IMR-90 (cell line): ENCODE measurements at regions not wholly inside any gene's neighbourhood (a gene's known extent, or its start where the extent isn't known, plus 50 kb on each side); places are given as distances from the start of the nearest gene placed in this dataset.

Experiments
- ATAC-seq: fragments of 200-7000 bp; cut with Tn5 transposase; 2 replicates; pipeline ENCODE4 v1.9.1; 2020; ENCODE audit warnings: low read depth, mild to moderate bottlenecking, moderate library complexity
- BruUV-seq: library from RNA; stranded (reverse); fragments of 400-500 nt; replicated peaks from 2 replicates; lab custom pipeline; 2021; lab: Mats Ljungman, UMichigan
- CTCF ChIA-PET: fragments of 300-600 bp; formaldehyde crosslinking; extraction: SDS; loops from one replicate; lab custom pipeline; 2021; ENCODE audit warnings: antibody characterized with exemption; lab: Yijun Ruan, JAX
- POLR2A ChIA-PET: fragments of 300-600 bp; sonication (Branson Sonifier 250); formaldehyde crosslinking; loops from one replicate; lab custom pipeline; 2022; ENCODE audit warnings: antibody characterized with exemption; ENCODE audit not compliant: unreplicated experiment; lab: Charles Lee
- DNase-seq: peaks from one replicate; pipeline ENCODE4 v3.0.0; 2013
- H2AFZ ChIP-seq: replicated peaks from 2 replicates; pipeline ENCODE3; 2013; ENCODE audit warnings: low read length, mild to moderate bottlenecking; ENCODE audit not compliant: poor library complexity
- H2AK5ac ChIP-seq: 2 replicates; pipeline ENCODE4 v1.6.1; 2013; ENCODE audit warnings: low read depth, low read length, inconsistent platforms
- H2AK9ac ChIP-seq: replicated peaks from 2 replicates; pipeline ENCODE3; 2013; ENCODE audit warnings: mild to moderate bottlenecking, low read depth, low read length, moderate library complexity; ENCODE audit not compliant: poor library complexity
- H2BK120ac ChIP-seq: 2 replicates; pipeline ENCODE4 v1.6.1; 2013; ENCODE audit warnings: low read depth, low read length, inconsistent platforms
- H2BK15ac ChIP-seq: 3 replicates; pipeline ENCODE4 v1.6.1; 2013; ENCODE audit warnings: low read depth, low read length, inconsistent platforms
- H2BK20ac ChIP-seq: 2 replicates; pipeline ENCODE4 v1.6.1; 2013; ENCODE audit warnings: low read depth, mild to moderate bottlenecking, inconsistent platforms, low read length, moderate library complexity
- H2BK5ac ChIP-seq: 2 replicates; pipeline ENCODE4 v1.6.1; 2013; ENCODE audit warnings: mild to moderate bottlenecking, low read depth, low read length, inconsistent platforms; ENCODE audit not compliant: poor library complexity, severe bottlenecking
- H3K14ac ChIP-seq: replicated peaks from 2 replicates; pipeline ENCODE4 v1.6.1; 2013; ENCODE audit warnings: low read depth, low read length, inconsistent platforms
- H3K18ac ChIP-seq: 2 replicates; pipeline ENCODE4 v1.6.1; 2013; ENCODE audit warnings: low read depth, low read length, control low read depth
- H3K23ac ChIP-seq: 2 replicates; pipeline ENCODE4 v1.6.1; 2013; ENCODE audit warnings: low read depth, low read length, inconsistent platforms
- H3K27ac ChIP-seq: 2 replicates; pipeline ENCODE4 v1.5.1; 2013; ENCODE audit warnings: mild to moderate bottlenecking, control low read depth, low read length; ENCODE audit not compliant: insufficient read depth
- H3K27me3 ChIP-seq: 2 replicates; pipeline ENCODE4 v1.6.1; 2013; ENCODE audit warnings: low read length; ENCODE audit not compliant: control insufficient read depth, insufficient read depth
- H3K36me3 ChIP-seq: 2 replicates; pipeline ENCODE4 v1.6.1; 2013; ENCODE audit warnings: low read length, mixed read lengths; ENCODE audit not compliant: control insufficient read depth, insufficient read depth
- H3K4ac ChIP-seq: 2 replicates; pipeline ENCODE4 v1.6.1; 2013; ENCODE audit warnings: low read depth, low read length, inconsistent platforms
- H3K4me1 ChIP-seq: 2 replicates; pipeline ENCODE4 v1.6.1; 2013; ENCODE audit warnings: low read length, mixed read lengths; ENCODE audit not compliant: control insufficient read depth, insufficient read depth
- H3K4me2 ChIP-seq: 2 replicates; pipeline ENCODE4 v1.6.1; 2013; ENCODE audit warnings: low read depth, mild to moderate bottlenecking, control low read depth, low read length, moderate library complexity
- H3K4me3 ChIP-seq: 2 replicates; pipeline ENCODE4 v1.5.1; 2013; ENCODE audit warnings: low read depth, mild to moderate bottlenecking, control low read depth, low read length, moderate library complexity; ENCODE audit not compliant: insufficient read depth
- H3K56ac ChIP-seq: 2 replicates; pipeline ENCODE4 v1.6.1; 2013; ENCODE audit warnings: low read length, inconsistent platforms; ENCODE audit not compliant: insufficient read depth; ENCODE audit errors: extremely low read depth
- H3K79me1 ChIP-seq, 2 experiments: 2 replicates each; pipeline ENCODE4 v1.6.1; 2013; ENCODE audit warnings: low read length in 2 of 2, inconsistent platforms in 1 of 2, low read depth in 1 of 2
- H3K9ac ChIP-seq: 2 replicates; pipeline ENCODE4 v1.6.1; 2013; ENCODE audit warnings: low read depth, low read length, control low read depth
- H3K9me1 ChIP-seq: 2 replicates; pipeline ENCODE4 v1.6.1; 2013; ENCODE audit warnings: low read length, inconsistent platforms; ENCODE audit not compliant: insufficient read depth
- H3K9me3 ChIP-seq: 2 replicates; pipeline ENCODE4 v1.6.1; 2013; ENCODE audit warnings: low read length; ENCODE audit not compliant: control insufficient read depth, insufficient read depth
- H4K20me1 ChIP-seq: 2 replicates; pipeline ENCODE4 v1.6.1; 2013; ENCODE audit warnings: low read length, inconsistent platforms; ENCODE audit not compliant: insufficient read depth
- H4K5ac ChIP-seq: 2 replicates; pipeline ENCODE4 v1.6.1; 2013; ENCODE audit warnings: mild to moderate bottlenecking, low read depth, low read length, control low read depth
- H4K8ac ChIP-seq, 2 experiments: 2 replicates each; pipeline ENCODE4 v1.6.1; 2013; ENCODE audit warnings: low read depth in 2 of 2, low read length in 2 of 2, control low read depth in 1 of 2, inconsistent platforms in 1 of 2
- H4K91ac ChIP-seq: 2 replicates; pipeline ENCODE4 v1.6.1; 2013; ENCODE audit warnings: low read depth, low read length, inconsistent platforms; ENCODE audit not compliant: insufficient read depth
- BHLHE40 ChIP-seq: fragments of 150-350 bp; IDR thresholded peaks from 2 replicates; pipeline ENCODE4 v1.6.1; 2016; ENCODE audit warnings: mild to moderate bottlenecking, low read depth, low read length
- CEBPB ChIP-seq: IDR thresholded peaks from 2 replicates; pipeline ENCODE4 v1.6.1; 2012; ENCODE audit warnings: low read depth, low read length, improper control_type of control experiment
- CTCF ChIP-seq: conservative IDR thresholded peaks from 2 replicates; pipeline ENCODE4 v1.5.1; 2012; ENCODE audit warnings: mild to moderate bottlenecking, low read depth, low read length, improper control_type of control experiment
- FOS ChIP-seq: fragments of 150-350 bp; IDR thresholded peaks from 2 replicates; pipeline ENCODE4 v1.6.1; 2016; ENCODE audit warnings: low read depth, low read length
- MAZ ChIP-seq: IDR thresholded peaks from 2 replicates; pipeline ENCODE4 v1.6.1; 2012; ENCODE audit warnings: low read depth, mild to moderate bottlenecking, low read length, improper control_type of control experiment, moderate library complexity, borderline replicate concordance
- MXI1 ChIP-seq: IDR thresholded peaks from 2 replicates; pipeline ENCODE4 v1.6.1; 2012; ENCODE audit warnings: low read depth, mild to moderate bottlenecking, low read length, moderate library complexity, borderline replicate concordance
- NFE2L2 ChIP-seq: fragments of 150-350 bp; IDR thresholded peaks from 2 replicates; pipeline ENCODE4 v1.6.1; 2016; ENCODE audit warnings: low read depth, mild to moderate bottlenecking, low read length
- POLR2A ChIP-seq: IDR thresholded peaks from 2 replicates; pipeline ENCODE4 v1.6.1; 2012; ENCODE audit warnings: mild to moderate bottlenecking, low read depth, low read length
- RAD21 ChIP-seq: IDR thresholded peaks from 2 replicates; pipeline ENCODE4 v1.6.1; 2012; ENCODE audit warnings: low read length, improper control_type of control experiment
- USF2 ChIP-seq: fragments of 150-350 bp; IDR thresholded peaks from 2 replicates; pipeline ENCODE4 v1.6.1; 2017; ENCODE audit warnings: mild to moderate bottlenecking, antibody characterized with exemption, low read length, low read depth
- WGBS, 2 experiments: methylation state at CpG; one replicate each; pipeline versions ENCODE4 v1.1.5 to v1.1.7; 2013; ENCODE audit warnings: missing lambda C conversion rate in 2 of 2; ENCODE audit not compliant: insufficient read length in 1 of 2; ENCODE audit errors: extremely low coverage in 2 of 2; 5-methylcytosine and 5-hydroxymethylcytosine counted together
- dilution Hi-C: fragments of 300-500 bp; cut with HindIII; formaldehyde crosslinking; loops from one replicate; pipeline ENCODE4 v1.14.3; 2018; ENCODE audit warnings: low sequenced_read_pairs; ENCODE audit not compliant: unreplicated experiment
- in situ Hi-C: fragments of 300-500 bp; cut with MboI; formaldehyde crosslinking; loops from 3 replicates; pipeline ENCODE4 v1.14.3; 2019; ENCODE audit warnings: low sequenced_read_pairs, inconsistent platforms, mixed read lengths
- intact Hi-C: fragments of 100-400 bp; cut with micrococcal nuclease; formaldehyde crosslinking; loops from 2 replicates; pipeline ENCODE4 v1.10.0; 2022
- TF ChIP-seq, protein P1 (sequence below): fragments of 150-350 bp; IDR thresholded peaks from 2 replicates; pipeline ENCODE4 v1.6.1; 2016; ENCODE audit warnings: low read depth, mild to moderate bottlenecking, low read length, moderate library complexity, borderline replicate concordance

DNA sequence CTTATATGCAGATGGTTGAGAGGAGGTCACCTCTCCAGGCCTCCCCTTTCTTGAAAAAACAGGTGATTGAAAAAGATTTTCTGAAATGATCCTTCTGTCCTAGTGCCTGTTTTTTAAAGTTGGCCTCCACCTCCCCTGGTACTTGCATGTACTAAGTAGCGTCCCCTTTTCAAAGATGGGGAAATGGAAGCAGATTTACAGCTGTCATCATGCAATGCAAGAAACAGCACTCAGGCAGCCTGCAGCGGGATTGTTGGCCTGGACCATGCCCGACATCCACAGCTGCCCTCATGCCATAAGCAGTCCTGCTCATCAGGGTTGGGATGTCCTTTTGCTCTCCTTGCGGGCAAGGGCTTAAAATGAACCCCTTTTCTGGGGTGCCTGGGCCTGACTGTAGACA, 127.2 kb upstream of the MGMT start:
- Histone ChIP-seq H3K18ac (no peak overlapping the region), H2BK15ac (no peak overlapping the region), H2BK120ac (no peak overlapping the region), H3K4ac (no peak overlapping the region), H3K9me1 (no peaks in the 10 kb centered on the region), H3K56ac (no peak overlapping the region), H3K27ac (no peak overlapping the region), H3K9ac (no peak overlapping the region), H2AK9ac (no peak overlapping the region), H4K91ac (no peak overlapping the region), H3K23ac (no peak overlapping the region), H3K36me3 (no peaks in the 10 kb centered on the region), H2BK20ac (no peak overlapping the region), H3K27me3 (no peaks in the 10 kb centered on the region), H3K4me1 (no peaks in the 10 kb centered on the region; the same call in 1 of the 2 replicates), H3K79me1 (no peaks in the 10 kb centered on the region), H2BK5ac (no peak overlapping the region), H4K8ac (no peak overlapping the region), H3K4me3 (no peak overlapping the region), H3K9me3 (peaks cover 16% of the 10 kb centered on the region), H2AFZ (no peak overlapping the region), H4K5ac (no peak overlapping the region), H3K14ac (no peak overlapping the region), H4K20me1 (no peaks in the 10 kb centered on the region), H2AK5ac (no peak overlapping the region), H3K4me2 (no peak overlapping the region)
- in situ Hi-C loops: no loop called here
- TF ChIP-seq USF2: no peak
- no peak for TF ChIP-seq MAZ
- no peak for TF ChIP-seq NFE2L2
- TF ChIP-seq FOS: no peak
- no peak for TF ChIP-seq BHLHE40
- no peak for TF ChIP-seq CEBPB
- TF ChIP-seq POLR2A: no peak
- TF ChIP-seq, protein P1, sequence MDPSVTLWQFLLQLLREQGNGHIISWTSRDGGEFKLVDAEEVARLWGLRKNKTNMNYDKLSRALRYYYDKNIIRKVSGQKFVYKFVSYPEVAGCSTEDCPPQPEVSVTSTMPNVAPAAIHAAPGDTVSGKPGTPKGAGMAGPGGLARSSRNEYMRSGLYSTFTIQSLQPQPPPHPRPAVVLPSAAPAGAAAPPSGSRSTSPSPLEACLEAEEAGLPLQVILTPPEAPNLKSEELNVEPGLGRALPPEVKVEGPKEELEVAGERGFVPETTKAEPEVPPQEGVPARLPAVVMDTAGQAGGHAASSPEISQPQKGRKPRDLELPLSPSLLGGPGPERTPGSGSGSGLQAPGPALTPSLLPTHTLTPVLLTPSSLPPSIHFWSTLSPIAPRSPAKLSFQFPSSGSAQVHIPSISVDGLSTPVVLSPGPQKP: no peak
- no peak for TF ChIP-seq MXI1
- TF ChIP-seq RAD21: no peak
- no peak for TF ChIP-seq CTCF
- intact Hi-C loops: no loop called here
- dilution Hi-C loops: no loop called here
- ChIA-PET POLR2A (no interaction called here), CTCF (no interaction called here)
- ATAC-seq (no peak), DNase-seq (no peak)
- BruUV-seq: no TSS peak
- 88% methylated on average over 3 of the region's 4 CpGs; no CpG with 5 or more reads in 1 of the 2 experiments for WGBS, 2 experiments
